ENCODE measurements at regions not wholly inside any gene's neighbourhood (a gene's known extent, or its start where the extent isn't known, plus 50 kb on each side); places are given as distances from the start of the nearest gene placed in this dataset.

- Histone ChIP-seq H3K4me1 (peaks cover 0 to 7% (median 3%) of the 10 kb centered on the region in 4 donors), H3K9me3 (no peaks in the 10 kb centered on the region), H3K27me3 (no peaks in the 10 kb centered on the region), H3K36me3 (no peaks in the 10 kb centered on the region), H3K4me3 (no peak overlapping the region), H3K27ac (no peak overlapping the region)
- intact Hi-C loops (cut with DNase I; ENCODE audit: low total_unique reads): no loop called here
- TF ChIP-seq CTCF (IDR thresholded peaks at IDR 0.05): no peak
- DNase-seq: no peak
Observed at GRCh38 chr2:23298551-23298950, 86.4 kb upstream of the KLHL29 start.

- intact Hi-C loops (cut with DNase I; ENCODE audit: low total_unique reads): no loop called here
- no peaks in the 10 kb centered on the region for H3K27me3 ChIP-seq
- no peaks in the 10 kb centered on the region for H3K4me1 ChIP-seq
- no peak for DNase-seq
- H3K9me3 ChIP-seq: no peaks in the 10 kb centered on the region
- no peak overlapping the region for H3K27ac ChIP-seq
- no peak overlapping the region for H3K4me3 ChIP-seq
- TF ChIP-seq CTCF (IDR thresholded peaks at IDR 0.05): no peak
- H3K36me3 ChIP-seq: no peaks in the 10 kb centered on the region
Observed at GRCh38 chr2:23299476-23300195, 85.3 kb upstream of the KLHL29 start.

- Histone ChIP-seq H3K27ac (no peak overlapping the region), H3K4me1 (no peaks in the 10 kb centered on the region), H3K4me3 (no peak overlapping the region), H3K9me3 (no peaks in the 10 kb centered on the region), H3K36me3 (no peaks in the 10 kb centered on the region), H3K27me3 (no peaks in the 10 kb centered on the region)
- DNase-seq: no peak
- TF ChIP-seq CTCF (IDR thresholded peaks at IDR 0.05): no peak
- intact Hi-C loops (cut with DNase I; ENCODE audit: low total_unique reads): no loop called here
Observed at GRCh38 chr2:23301136-23301535, 83.8 kb upstream of the KLHL29 start.

GRCh38 chr2:23302591-23302990 lies 82.4 kb upstream of the KLHL29 start:
- intact Hi-C loops (cut with DNase I; ENCODE audit: low total_unique reads): no loop called here
- no peaks in the 10 kb centered on the region for H3K4me1 ChIP-seq
- no peaks in the 10 kb centered on the region for H3K9me3 ChIP-seq
- H3K27me3 ChIP-seq: no peaks in the 10 kb centered on the region
- H3K36me3 ChIP-seq: no peaks in the 10 kb centered on the region
- H3K4me3 ChIP-seq: no peak overlapping the region
- no peak for DNase-seq
- H3K27ac ChIP-seq: no peak overlapping the region
- no peak for TF ChIP-seq CTCF (IDR thresholded peaks at IDR 0.05)

GRCh38 chr2:23306401-23306800 lies 78.6 kb upstream of the KLHL29 start:
- no peak for TF ChIP-seq CTCF (IDR thresholded peaks at IDR 0.05)
- no peaks in the 10 kb centered on the region for H3K27me3 ChIP-seq
- H3K9me3 ChIP-seq: no peaks in the 10 kb centered on the region
- no peak overlapping the region for H3K27ac ChIP-seq
- no peak for DNase-seq
- no peak overlapping the region for H3K4me3 ChIP-seq
- H3K36me3 ChIP-seq: no peaks in the 10 kb centered on the region
- intact Hi-C loops (cut with DNase I; ENCODE audit: low total_unique reads): no loop called here
- H3K4me1 ChIP-seq: no peaks in the 10 kb centered on the region

- no peak for TF ChIP-seq CTCF (IDR thresholded peaks at IDR 0.05)
- H3K9me3 ChIP-seq: no peaks in the 10 kb centered on the region
- no peaks in the 10 kb centered on the region for H3K27me3 ChIP-seq
- no peak overlapping the region for H3K27ac ChIP-seq
- no peak overlapping the region for H3K4me3 ChIP-seq
- no peaks in the 10 kb centered on the region for H3K4me1 ChIP-seq
- H3K36me3 ChIP-seq: no peaks in the 10 kb centered on the region
- no peak for DNase-seq
- intact Hi-C loops (cut with DNase I; ENCODE audit: low total_unique reads): no loop called here
Observed at GRCh38 chr2:23311186-23311585, 73.8 kb upstream of the KLHL29 start.
